Activated B cell treated with CpG ODN at 0.5 μM for 24 hours (primary cell): ENCODE measurements at regions not wholly inside any gene's neighbourhood (a gene's known extent, or its start where the extent isn't known, plus 50 kb on each side); places are given as distances from the start of the nearest gene placed in this dataset.

ENCODE experiments used
- ATAC-seq: fragments of 200-7000 bp; cut with Tn5 transposase; one replicate; pipeline ENCODE4 v1.10.0; 2021; ENCODE audit warnings: low read depth, mild to moderate bottlenecking, moderate library complexity
- CTCF ChIA-PET: fragments of 350-600 bp; sonication (Branson Sonifier 250); formaldehyde crosslinking; loops from one replicate; lab custom pipeline; 2021; ENCODE audit warnings: antibody characterized with exemption; lab: Charles Lee
- POLR2A ChIA-PET: fragments of 350-600 bp; sonication (Branson Sonifier 250); formaldehyde crosslinking; loops from one replicate; lab custom pipeline; 2021; ENCODE audit warnings: antibody characterized with exemption; lab: Charles Lee
- DNase-seq: peaks from one replicate; pipeline ENCODE4 v3.0.0; 2022
- H3K27ac Mint-ChIP-seq: one replicate; pipeline ENCODE4 v1.8.0; 2020; ENCODE audit warnings: mixed read lengths
- H3K27me3 Mint-ChIP-seq: one replicate; pipeline ENCODE4 v1.8.0; 2021; ENCODE audit warnings: mixed read lengths
- H3K36me3 Mint-ChIP-seq: one replicate; pipeline ENCODE4 v1.8.0; 2021; ENCODE audit warnings: low read depth, mixed read lengths
- H3K4me1 Mint-ChIP-seq: one replicate; pipeline ENCODE4 v1.8.0; 2021; ENCODE audit warnings: mixed read lengths
- H3K4me3 Mint-ChIP-seq: one replicate; pipeline ENCODE4 v1.8.0; 2020; ENCODE audit warnings: mild to moderate bottlenecking, mixed read lengths
- H3K9me3 Mint-ChIP-seq: one replicate; pipeline ENCODE4 v1.8.0; 2020; ENCODE audit warnings: mixed read lengths
- CTCF ChIP-seq: fragments of 200-600 bp; IDR thresholded peaks from one replicate; pipeline ENCODE4 v1.8.0; 2022; ENCODE audit warnings: antibody characterized with exemption, mild to moderate bottlenecking
- intact Hi-C: fragments of 100-400 bp; cut with micrococcal nuclease; formaldehyde crosslinking; loops from one replicate; pipeline ENCODE4 v1.15.1; 2024

DNA sequence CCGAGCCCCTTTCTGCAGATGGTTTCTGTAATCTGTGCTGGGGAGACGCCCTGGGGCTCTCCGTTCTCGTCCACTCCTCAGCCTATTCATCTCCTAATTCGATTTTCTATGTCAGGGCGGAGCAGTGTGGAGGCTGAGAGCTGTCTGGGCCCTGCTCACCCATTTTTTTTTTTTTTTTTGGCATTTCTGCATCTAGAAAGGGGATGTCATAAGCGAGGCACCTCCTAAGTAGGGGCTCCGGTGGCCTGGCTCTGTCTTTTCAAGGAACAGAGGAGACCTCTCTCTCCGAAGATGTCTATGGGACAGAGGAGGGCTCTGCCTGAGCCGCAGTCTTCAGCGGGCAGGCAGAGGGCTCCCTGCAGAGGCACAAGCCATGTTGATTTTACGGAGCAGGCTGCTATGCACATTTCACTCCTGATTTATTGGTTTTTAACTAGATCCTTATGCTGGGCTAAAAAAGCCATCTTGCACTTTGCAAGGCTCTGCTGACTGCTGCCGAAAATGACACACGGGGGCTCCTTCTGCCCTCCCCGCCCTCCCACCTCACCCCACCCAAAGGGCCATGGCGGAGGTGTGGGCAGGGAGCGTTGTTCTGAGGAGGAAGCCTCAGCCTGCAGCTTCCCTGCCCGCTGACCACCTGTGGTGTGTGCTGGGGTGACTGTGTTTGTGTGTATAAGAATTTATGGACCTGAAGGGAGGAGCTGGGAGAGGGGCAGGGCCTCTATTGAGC lies 71.0 kb downstream of the FOXD2 start:
- Mint-ChIP-seq H3K27me3 (peaks cover 64% of the 10 kb centered on the region), H3K4me3 (peak overlapping the region; percentile 69), H3K4me1 (peaks cover 10% of the 10 kb centered on the region), H3K27ac (no peak overlapping the region), H3K9me3 (peaks cover 11% of the 10 kb centered on the region), H3K36me3 (no peaks in the 10 kb centered on the region)
- no peak for TF ChIP-seq CTCF
- POLR2A ChIA-PET, result no interaction called here
- intact Hi-C loops, result no loop called here
- DNase-seq, result no peak
- CTCF ChIA-PET, result no interaction called here
- ATAC-seq, result no peak

- no peak for ATAC-seq
- Mint-ChIP-seq H3K9me3 (peaks cover 13% of the 10 kb centered on the region), H3K27me3 (peaks cover 68% of the 10 kb centered on the region), H3K4me1 (peaks cover 10% of the 10 kb centered on the region), H3K36me3 (no peaks in the 10 kb centered on the region), H3K27ac (no peak overlapping the region), H3K4me3 (no peak overlapping the region)
- CTCF ChIA-PET, result no interaction called here
- intact Hi-C loops, result no loop called here
- POLR2A ChIA-PET, result interaction anchor here (0.5 kb wide), 1 partner anchor 145 kb away, joined by 4 read pairs; no protein-coding TSS in a partner anchor
- DNase-seq, result no peak
- no peak for TF ChIP-seq CTCF
Observed at GRCh38 chr1:47510282-47510811, 72.5 kb downstream of the FOXD2 start.

DNA sequence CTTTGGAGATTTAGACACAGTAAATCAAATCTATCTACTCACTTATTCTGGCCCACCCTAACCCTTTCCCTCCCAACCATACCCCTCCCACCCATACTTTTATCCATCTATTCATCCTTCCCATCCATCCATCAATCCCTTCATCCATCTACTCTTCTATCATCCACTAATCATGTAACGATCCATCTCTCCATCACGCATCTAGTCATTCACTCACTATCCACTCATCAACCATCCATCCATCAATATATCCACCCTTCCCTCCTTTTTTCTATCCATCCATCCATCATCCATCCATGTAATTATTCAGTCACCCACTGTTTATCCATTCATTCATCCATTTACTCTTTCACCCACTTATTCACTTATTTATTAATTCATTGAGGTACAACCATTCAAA lies 74.0 kb downstream of the FOXD2 start:
- Mint-ChIP-seq H3K27ac (no peak overlapping the region), H3K4me3 (no peak overlapping the region), H3K4me1 (peaks cover 10% of the 10 kb centered on the region), H3K27me3 (peaks cover 53% of the 10 kb centered on the region), H3K36me3 (no peaks in the 10 kb centered on the region), H3K9me3 (peaks cover 13% of the 10 kb centered on the region)
- TF ChIP-seq CTCF, result no peak
- ChIA-PET CTCF (no interaction called here), POLR2A (no interaction called here)
- intact Hi-C loops, result no loop called here
- DNase-seq, result no peak
- ATAC-seq, result no peak

GRCh38 chr1:47513393-47513792 lies 75.5 kb downstream of the FOXD2 start:
- no peak overlapping the region for H3K4me3 Mint-ChIP-seq
- ChIA-PET CTCF (no interaction called here), POLR2A (no interaction called here)
- TF ChIP-seq CTCF, result no peak
- ATAC-seq (no peak), DNase-seq (no peak)
- no peaks in the 10 kb centered on the region for H3K36me3 Mint-ChIP-seq
- H3K4me1 Mint-ChIP-seq, result peaks cover 5% of the 10 kb centered on the region
- H3K9me3 Mint-ChIP-seq, result peaks cover 9% of the 10 kb centered on the region
- no peak overlapping the region for H3K27ac Mint-ChIP-seq
- intact Hi-C loops, result no loop called here
- H3K27me3 Mint-ChIP-seq, result peaks cover 53% of the 10 kb centered on the region

DNA sequence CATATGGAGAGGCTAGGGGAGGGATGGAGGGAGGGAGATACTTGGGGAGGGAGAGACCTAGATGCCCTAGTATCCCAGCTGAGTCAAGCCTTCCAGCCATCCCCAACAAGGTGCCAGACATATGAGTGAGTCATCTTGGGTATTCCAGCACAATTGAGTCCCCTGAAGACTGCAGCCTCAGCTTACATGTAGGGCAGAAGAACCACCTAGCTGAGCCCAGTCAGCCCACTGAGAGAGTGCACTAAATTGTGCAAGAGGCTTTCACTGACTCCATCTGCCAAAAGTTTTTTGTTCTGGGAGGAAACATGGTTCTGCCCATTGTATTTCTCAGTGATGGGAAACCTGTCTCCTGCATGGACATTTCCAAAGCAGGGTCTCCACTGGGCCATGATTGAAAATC lies 76.4 kb downstream of the FOXD2 start:
- H3K27me3 Mint-ChIP-seq, result peaks cover 50% of the 10 kb centered on the region
- no peaks in the 10 kb centered on the region for H3K36me3 Mint-ChIP-seq
- intact Hi-C loops, result no loop called here
- H3K4me1 Mint-ChIP-seq, result no peaks in the 10 kb centered on the region
- ChIA-PET POLR2A (no interaction called here), CTCF (no interaction called here)
- no peak for TF ChIP-seq CTCF
- H3K27ac Mint-ChIP-seq, result no peak overlapping the region
- no peak for ATAC-seq
- no peak overlapping the region for H3K4me3 Mint-ChIP-seq
- H3K9me3 Mint-ChIP-seq, result peaks cover 9% of the 10 kb centered on the region
- no peak for DNase-seq
